Inflammatory macrophage treated with lipopolysaccharide for 4 hours (primary cell): ENCODE measurements at regions not wholly inside any gene's neighbourhood (a gene's known extent, or its start where the extent isn't known, plus 50 kb on each side); places are given as distances from the start of the nearest gene placed in this dataset.
"Not testable (repeated sequence)": the region's sequence is repeated elsewhere in the genome, so short reads cannot be mapped to it uniquely, and the experiment has no call there.

Source experiments
- DNase-seq: peaks from one replicate; pipeline ENCODE4 v3.0.0-alpha.2; 2020

DNA sequence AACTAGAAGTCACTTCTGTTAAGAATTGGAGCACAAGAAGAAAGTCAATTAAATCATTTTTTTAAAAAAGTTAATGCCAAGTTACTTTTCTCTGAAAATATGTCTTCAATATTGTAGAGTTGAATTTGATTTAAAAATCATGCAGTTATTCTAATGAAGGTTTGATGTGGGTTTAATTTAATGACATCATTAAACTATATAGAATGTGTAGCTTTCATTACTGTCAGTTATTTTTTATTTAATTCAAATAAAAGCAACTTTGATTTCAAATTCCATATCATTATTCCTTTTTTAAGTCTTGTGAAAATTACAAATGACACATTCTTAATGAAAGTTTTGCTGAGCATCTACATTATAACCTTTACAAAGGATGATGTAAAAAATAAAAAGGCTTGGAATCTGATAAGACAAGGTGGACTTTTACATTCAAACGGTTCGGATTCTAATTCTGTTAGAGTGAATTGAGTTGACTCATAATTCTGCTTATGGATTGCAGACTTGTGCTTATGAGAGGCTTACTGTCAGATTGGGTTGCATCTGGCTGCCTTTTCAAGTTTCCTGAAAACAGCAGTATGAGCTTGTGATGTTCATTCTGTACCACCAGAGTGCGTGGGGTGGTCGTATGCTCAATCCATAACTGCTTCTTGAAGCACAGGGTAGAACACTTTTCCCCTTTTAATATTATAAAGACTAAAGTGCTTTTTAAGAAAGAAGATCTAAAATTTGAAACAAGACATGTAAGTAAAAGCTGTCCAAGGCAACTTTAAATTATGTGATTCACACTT is 253.0 kb upstream of the ARRDC3 start:
- DNase-seq, result no peak

DNA sequence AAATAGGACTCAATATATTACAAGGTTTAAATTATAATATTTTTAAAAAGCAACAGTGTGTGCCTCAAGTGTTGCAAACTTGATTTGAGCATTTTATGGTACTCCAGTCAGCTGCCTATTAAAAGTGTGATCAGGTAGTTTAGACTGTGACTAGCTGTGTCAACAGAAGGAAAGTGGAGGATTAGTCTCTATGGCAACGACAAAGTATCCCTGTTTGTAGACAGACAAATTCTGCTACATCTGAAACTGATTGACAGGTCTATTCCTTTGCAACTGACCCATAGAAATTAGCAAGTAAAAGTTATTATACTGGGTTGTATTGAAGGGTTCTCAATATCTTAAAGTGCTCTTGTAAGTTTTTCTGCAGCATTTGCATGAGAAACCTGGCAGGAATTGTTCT is 249.8 kb upstream of the ARRDC3 start:
- DNase-seq, result no peak

- no peak for DNase-seq
Measured at GRCh38 chr5:91611746-91612145, 228.6 kb upstream of the ARRDC3 start.

GRCh38 chr5:91607675-91608074 is 224.6 kb upstream of the ARRDC3 start:
- DNase-seq, result no peak

DNA sequence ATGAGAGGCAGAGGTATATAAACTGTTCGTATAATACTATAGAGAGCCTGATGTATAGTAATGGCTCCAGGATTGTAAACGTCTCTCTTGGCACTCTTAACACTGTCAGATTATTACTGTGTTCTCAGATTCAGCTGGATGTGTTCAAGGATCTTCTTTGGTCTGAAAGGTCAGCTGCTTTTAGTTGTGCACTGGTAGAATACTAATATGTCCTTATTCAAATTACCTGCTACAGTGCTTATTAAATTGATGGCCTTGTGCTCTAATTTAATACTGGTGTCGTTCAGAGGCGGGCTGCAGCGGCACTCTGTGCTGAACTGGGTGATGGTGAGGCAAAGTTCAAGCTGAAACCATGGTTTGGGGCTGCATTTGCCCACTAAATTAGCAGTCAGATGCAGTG is 216.7 kb upstream of the ARRDC3 start:
- DNase-seq, result no peak

DNA sequence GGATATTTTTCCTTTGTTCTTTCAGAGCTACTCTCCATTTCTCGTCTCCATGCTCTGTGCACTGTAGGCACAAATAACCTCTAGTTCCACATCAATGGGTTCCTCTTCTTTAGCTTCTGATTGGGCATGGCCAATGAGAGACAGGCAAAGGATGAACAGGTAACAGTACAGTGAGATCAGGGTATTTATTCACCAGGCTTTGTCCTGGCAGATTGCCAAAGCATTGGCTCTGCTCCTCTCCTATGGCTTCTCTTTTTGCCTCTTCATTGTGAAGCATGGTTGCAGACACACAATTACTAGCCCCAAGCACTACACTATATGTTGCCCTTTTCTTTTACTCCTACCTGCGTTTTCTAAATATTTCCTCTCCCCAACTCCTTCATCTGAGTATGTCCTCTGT is 215.1 kb upstream of the ARRDC3 start:
- no peak for DNase-seq

DNA sequence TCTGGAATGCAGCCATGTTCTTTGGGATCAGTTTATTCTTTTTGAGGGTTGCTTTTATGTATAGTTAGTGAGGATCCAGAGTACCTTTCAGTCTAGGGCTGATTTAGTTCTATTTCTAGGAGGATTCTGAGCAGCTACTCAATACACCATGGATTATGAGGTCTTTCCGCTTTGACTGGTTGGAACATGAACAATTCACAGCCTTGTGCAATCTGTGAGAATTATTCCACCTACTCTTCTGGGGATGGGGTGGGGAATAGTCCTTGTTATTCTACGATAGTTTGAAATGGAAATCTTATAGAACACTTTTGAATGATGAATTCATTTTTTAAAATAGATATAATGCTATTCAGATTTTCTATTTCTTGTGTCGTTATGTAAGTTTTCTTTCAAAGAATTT is 212.3 kb upstream of the ARRDC3 start:
- no peak for DNase-seq

- no peak for DNase-seq
Measured at GRCh38 chr5:91591076-91591475, 208.0 kb upstream of the ARRDC3 start.

DNA sequence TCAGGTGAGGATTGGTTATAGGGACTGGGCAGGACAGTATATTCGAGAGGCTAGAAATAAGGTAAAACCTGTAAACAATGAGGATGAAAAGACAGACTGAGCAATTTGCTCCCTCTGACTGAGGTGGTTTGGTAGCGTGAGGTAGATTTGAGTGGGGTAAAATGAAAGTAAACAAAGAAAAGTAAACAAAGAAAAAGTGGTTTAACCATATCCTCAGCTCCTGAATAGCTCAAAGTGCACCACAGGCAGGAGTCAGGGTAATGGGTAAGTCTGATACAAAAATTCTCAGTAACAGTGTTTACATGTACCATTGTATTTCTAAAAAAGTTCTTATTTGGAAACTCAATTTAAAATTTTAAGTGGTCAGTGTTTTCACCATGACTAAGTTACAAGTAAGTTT is 203.1 kb upstream of the ARRDC3 start:
- DNase-seq, result no peak

DNA sequence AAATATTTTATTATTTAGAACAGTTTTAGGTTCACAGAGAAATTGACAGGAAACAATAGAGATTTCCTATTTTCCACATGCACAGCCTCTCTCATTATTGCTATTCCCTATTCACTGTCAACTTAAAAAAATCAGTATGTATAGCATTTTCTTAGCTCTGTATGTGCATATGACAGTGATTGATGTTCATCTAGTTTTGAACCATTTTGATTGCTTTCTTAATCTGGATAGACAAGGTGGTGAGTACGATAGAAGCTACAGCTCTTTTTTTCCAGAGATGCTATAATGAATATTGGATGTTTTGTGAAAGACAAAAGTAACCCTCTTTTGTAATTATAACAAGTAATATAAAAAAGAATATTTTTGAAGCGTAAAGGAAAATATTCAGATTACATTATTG is 201.2 kb upstream of the ARRDC3 start:
- DNase-seq, result no peak

GRCh38 chr5:91566012-91566411 is 182.9 kb upstream of the ARRDC3 start:
- not testable (repeated sequence) for DNase-seq

DNA sequence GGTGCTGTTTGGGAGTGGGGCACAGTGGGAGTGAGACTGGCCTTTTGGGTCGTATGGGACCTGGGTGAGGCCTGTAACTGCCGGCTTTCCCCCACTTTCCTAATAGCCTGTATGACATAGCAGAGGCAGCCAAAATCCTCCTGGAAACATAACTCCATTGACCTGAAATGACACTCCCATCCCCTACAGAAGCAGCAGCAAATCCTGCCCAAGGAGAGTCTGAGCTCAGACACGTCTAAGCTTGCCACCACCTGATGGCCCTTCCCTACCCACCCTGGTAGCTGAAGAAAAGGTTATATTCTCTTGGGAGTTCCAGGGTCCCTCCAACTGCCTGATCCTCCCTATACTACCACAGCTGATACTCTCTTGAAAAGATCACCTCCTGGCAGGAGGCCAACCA is 179.8 kb upstream of the ARRDC3 start:
- no peak for DNase-seq

- peak; percentile 21 for DNase-seq
Measured at GRCh38 chr5:91541696-91542095, 158.6 kb upstream of the ARRDC3 start.

GRCh38 chr5:91538179-91538578 is 155.1 kb upstream of the ARRDC3 start:
- no peak for DNase-seq

DNA sequence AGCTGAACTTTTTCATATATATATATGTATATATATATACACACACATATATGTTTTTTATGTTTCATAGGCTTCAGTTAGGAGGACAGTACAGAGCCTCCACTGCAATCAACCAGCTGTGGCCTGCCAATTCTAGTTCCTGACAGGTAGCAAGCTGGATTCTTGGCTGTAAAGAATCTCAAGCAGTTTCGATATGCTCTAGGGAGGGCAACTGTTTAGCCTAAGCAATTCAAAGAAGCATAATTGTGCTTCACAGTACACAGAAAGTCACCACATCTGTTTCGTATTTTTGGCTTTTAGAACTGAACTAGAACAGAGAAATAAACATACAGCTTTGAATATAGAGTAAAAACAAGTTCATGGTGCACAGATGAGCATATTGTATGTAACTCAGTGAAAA is 152.4 kb upstream of the ARRDC3 start:
- no peak for DNase-seq

DNA sequence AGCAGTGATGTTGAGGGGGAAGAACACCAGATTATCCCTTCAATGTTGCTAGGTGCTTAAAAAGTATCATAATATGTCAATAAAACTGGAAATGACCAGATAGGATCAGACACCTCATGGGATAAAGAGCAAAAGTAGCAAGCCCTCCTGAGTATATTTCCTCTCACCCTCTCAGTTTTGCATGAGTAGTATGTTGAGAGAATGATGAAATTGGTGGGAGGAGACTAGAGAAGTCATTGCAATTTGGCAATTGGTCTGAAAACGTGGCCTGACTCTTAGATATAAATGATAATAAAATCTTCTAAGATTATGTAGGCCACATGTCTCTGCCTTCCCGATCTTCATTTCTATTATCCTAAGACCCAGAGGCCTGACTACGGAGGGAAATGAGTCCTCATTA is 151.2 kb upstream of the ARRDC3 start:
- DNase-seq, result no peak

DNA sequence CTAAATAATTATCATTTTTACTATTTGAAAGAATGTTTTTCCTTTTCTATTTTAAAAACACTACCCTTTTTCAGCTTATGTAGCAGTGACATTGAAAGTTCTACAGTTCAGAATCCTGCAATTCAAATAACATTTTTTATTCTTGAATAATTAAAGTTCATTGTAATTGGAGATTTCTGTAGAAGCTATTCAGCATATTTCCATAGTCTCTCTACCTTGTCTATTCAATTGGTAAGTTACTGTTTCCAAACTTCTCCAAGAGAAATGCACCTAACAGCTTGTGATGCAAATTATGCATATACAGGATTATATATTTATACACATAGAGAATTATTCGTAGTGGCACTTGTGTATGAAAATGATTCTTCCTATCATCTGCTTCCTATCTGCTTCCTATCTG is 149.7 kb upstream of the ARRDC3 start:
- no peak for DNase-seq

- DNase-seq, result no peak
Measured at GRCh38 chr5:91532281-91532680, 149.2 kb upstream of the ARRDC3 start.

GRCh38 chr5:91528831-91529230 is 145.7 kb upstream of the ARRDC3 start:
- no peak for DNase-seq

DNA sequence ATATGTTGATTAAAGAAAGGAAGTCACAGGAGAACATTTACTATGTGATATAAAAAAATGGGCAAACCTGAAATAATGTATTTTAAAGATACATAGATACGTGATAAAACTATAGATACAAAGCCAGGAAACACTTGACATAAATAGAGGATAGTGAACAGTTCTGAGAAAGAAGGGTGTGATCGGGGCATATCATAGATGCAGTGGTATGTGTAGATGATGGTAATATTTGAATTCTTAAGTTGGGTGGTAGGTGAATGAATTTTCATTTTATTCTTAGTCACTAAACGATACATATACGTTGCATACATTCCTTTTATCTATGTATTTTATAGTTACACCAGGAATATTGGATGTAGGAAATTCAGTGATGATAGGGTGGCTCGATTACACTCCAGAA is 138.7 kb upstream of the ARRDC3 start:
- no peak for DNase-seq

DNA sequence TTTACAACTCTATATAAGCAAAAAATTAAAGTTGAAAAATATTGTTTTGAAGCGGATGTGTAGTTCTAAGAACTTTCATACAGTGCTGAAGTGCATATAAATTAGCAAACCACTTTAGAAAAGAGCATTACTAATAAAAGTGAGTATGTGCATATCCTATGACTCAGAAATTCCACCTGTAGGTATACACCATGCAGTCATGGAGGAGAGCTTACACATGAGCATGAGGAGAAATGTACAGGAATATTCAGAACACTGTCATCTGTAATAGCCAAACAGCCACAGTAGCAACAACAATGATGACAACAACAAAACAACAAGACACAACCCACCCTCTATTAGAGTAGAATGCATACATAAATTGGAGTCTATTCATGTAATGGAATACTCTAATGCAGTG is 138.2 kb upstream of the ARRDC3 start:
- no peak for DNase-seq

- DNase-seq, result no peak
Measured at GRCh38 chr5:91514400-91514799, 131.3 kb upstream of the ARRDC3 start.

DNA sequence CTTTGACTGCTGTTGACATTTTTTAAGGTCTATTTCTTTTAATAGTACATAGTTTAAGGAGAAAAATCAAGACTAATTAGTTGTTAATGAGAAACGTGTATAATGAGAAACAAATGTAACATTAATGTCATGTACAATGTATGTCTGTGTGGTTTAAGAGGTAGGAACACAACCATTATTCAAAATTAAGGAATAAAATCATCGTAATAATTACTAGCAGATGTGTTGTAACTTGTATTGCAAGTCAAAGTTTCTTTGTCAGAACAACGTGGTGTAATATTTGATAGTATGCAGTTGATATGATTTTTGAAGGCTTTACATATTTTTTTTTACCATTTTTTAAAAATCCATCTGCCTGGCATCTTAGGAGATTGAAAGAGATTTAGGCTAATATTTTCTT is 120.2 kb upstream of the ARRDC3 start:
- no peak for DNase-seq

DNA sequence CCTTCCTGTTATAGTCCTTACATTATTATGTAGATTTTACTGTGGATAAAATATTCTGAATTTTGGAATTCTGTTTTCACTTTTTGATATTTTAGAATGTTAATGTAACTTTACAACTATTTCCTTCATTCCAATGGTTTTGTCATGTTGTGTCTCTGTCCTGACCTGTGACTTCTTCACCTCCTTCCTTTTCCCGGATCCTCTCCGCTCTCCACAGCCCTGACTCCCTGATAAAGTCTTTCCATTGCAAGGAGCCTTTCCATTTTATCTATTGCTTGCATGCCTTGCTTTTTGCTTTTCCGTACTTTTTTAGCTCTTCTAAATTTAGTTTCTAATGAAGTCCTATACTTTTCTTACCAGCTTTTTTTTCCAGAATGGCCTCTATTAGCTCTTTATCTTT is 117.6 kb upstream of the ARRDC3 start:
- DNase-seq, result no peak

GRCh38 chr5:91499943-91500531 is 116.9 kb upstream of the ARRDC3 start:
- DNase-seq, result peak; percentile 50
